ENCODE measurements at regions not wholly inside any gene's neighbourhood (a gene's known extent, or its start where the extent isn't known, plus 50 kb on each side); places are given as distances from the start of the nearest gene placed in this dataset.

DNA sequence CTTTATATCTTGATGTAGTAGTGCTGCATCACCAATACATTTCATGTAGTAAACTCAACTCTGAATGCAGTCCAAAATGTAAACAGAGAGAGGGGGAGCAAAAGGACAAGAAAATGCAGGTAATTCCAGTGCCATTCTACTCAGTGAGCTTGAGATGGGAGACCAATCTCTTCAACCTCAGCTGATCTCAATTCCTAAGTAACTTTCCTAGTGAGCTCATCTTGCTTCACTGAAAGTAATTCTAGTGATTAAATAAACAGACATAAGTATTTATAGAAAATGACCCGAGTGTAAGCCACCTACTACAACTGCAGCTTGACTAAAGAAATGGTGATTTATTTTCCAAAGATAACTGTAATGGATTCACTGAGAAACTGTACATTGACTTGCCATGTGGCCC is 424.5 kb downstream of the DMRT2 start (continued):
- TF ChIP-seq TCF7L2 (IDR thresholded peaks at IDR 0.05; ENCODE audit: borderline replicate concordance, extremely low read depth, insufficient read depth, insufficient read length) (no peak), CBX3 (IDR thresholded peaks at IDR 0.05; ENCODE audit: low read depth) (no peak), REST (IDR thresholded peaks at IDR 0.05; ENCODE audit: low read depth) (no peak)

- peaks cover under 1 to 11% of the 10 kb centered on the region in 2 experiments; a peak in 2 of 4 replicates for H3K9me3 ChIP-seq (ENCODE audit: control insufficient read depth in 1 of 2, insufficient read depth in 1 of 2, low read depth in 1 of 2, low read length in 2 of 2)
- H3K4me3 ChIP-seq (replicated peaks in 1 of 2; ENCODE audit: low read depth in 1 of 2, low read length in 2 of 2) = no peak overlapping the region
- CTCF ChIA-PET = no interaction called here
- DNase-seq (ENCODE audit: low read depth, low spot score) (no peak), ATAC-seq (no peak)
- no peaks in the 10 kb centered on the region for H3K4me1 ChIP-seq (ENCODE audit: control insufficient read depth in 1 of 2, insufficient read depth in 2 of 2, low read length in 2 of 2)
- H3K27ac ChIP-seq (ENCODE audit: low read depth, low read length) = no peak overlapping the region
- no peak overlapping the region for H2AFZ ChIP-seq (ENCODE audit: low read depth, low read length, poor library complexity, severe bottlenecking)
- no peaks in the 10 kb centered on the region for H3K79me2 ChIP-seq (ENCODE audit: insufficient read depth, low read length)
- H3K36me3 ChIP-seq (ENCODE audit: control insufficient read depth in 1 of 2, insufficient read depth in 2 of 2, low read length in 2 of 2) = no peaks in the 10 kb centered on the region
- intact Hi-C loops (cut with micrococcal nuclease) = no loop called here
- H3K9ac ChIP-seq (ENCODE audit: low read length) = no peak overlapping the region
- H3K4me2 ChIP-seq (ENCODE audit: low read length) = no peak overlapping the region
- no peaks in the 10 kb centered on the region for H4K20me1 ChIP-seq (ENCODE audit: insufficient read depth)
- POLR2A ChIA-PET = no interaction called here
- H3K27me3 ChIP-seq (ENCODE audit: insufficient read depth, low read length) = no peaks in the 10 kb centered on the region
- BruUV-seq (replicated peaks) = no TSS peak
- H3K9me2 ChIP-seq (ENCODE audit: insufficient read depth) = no peaks in the 10 kb centered on the region
- RAD21 ChIA-PET (ENCODE audit: low non-redundant PET in 1 of 2, low total read pairs in 2 of 2, uncharacterized antibody in 2 of 2, unreplicated experiment in 2 of 2) = no interaction called here
- TF ChIP-seq EZH2 (IDR thresholded peaks at IDR 0.05) = no peak
- no peak for TF ChIP-seq CTCF (IDR thresholded peaks at IDR 0.05 in 2 of 3, conservative IDR thresholded peaks at IDR 0.05 in 1 of 3; ENCODE audit: borderline replicate concordance in 1 of 3, insufficient read depth in 1 of 3, low read depth in 2 of 3, low read length in 2 of 3)
- no peak for TF ChIP-seq ELF1 (IDR thresholded peaks at IDR 0.05; ENCODE audit: borderline replicate concordance, low read depth)
- no peak for TF ChIP-seq RAD21 (IDR thresholded peaks at IDR 0.05; ENCODE audit: low read depth)
- no peak for TF ChIP-seq EZH2phosphoT487 (IDR thresholded peaks at IDR 0.05; ENCODE audit: borderline replicate concordance)
- TF ChIP-seq EGR1 (IDR thresholded peaks at IDR 0.05; ENCODE audit: low read depth) = no peak
- TF ChIP-seq, protein P1, sequence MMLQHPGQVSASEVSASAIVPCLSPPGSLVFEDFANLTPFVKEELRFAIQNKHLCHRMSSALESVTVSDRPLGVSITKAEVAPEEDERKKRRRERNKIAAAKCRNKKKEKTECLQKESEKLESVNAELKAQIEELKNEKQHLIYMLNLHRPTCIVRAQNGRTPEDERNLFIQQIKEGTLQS (IDR thresholded peaks at IDR 0.05) = no peak
- TF ChIP-seq JUND (IDR thresholded peaks at IDR 0.05) = no peak
- no peak for TF ChIP-seq POLR2A (IDR thresholded peaks at IDR 0.05; ENCODE audit: borderline replicate concordance, extremely low read depth, insufficient read depth, insufficient read length)
- no peak for TF ChIP-seq CEBPB (IDR thresholded peaks at IDR 0.05; ENCODE audit: low read depth)
- no peak for TF ChIP-seq TCF7L2 (IDR thresholded peaks at IDR 0.05; ENCODE audit: borderline replicate concordance, extremely low read depth, insufficient read depth, insufficient read length)
- no peak for TF ChIP-seq REST (IDR thresholded peaks at IDR 0.05; ENCODE audit: low read depth)
- no peak for TF ChIP-seq SP1 (IDR thresholded peaks at IDR 0.05; ENCODE audit: low read depth)
- no peak for TF ChIP-seq MAX (IDR thresholded peaks at IDR 0.05)
Measured at GRCh38 chr9:1490341-1491232, 440.4 kb downstream of the DMRT2 start.

Measured in HCT116 (cell line).